ENCODE measurements at regions not wholly inside any gene's neighbourhood (a gene's known extent, or its start where the extent isn't known, plus 50 kb on each side); places are given as distances from the start of the nearest gene placed in this dataset.

DNA sequence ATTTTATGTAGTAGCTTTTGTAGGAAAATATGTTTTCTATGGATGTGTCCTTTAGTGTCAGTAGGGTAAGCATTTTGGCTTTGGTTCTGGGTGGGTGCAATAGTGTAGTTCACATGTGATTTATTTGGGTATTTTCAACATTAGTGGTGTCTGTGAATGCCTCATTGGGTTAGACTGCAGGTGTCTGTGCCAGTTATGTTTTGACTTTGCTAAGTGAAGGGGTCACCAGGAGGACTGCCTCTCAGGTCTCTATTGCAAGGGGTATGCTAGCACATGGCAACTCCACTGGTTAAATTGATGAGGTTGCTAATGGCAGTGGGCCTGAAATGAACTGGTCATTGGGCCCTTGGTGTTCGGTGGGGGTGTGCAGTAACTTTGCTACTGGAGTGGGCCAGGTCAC lies 467.1 kb downstream of the NAF1 start:
- Histone ChIP-seq H3K4me3 (ENCODE audit: low read depth in 2 of 2, low read length in 2 of 2) (no peak overlapping the region), H3K27ac (ENCODE audit: low read length) (no peak overlapping the region), H3K9me3 (ENCODE audit: control insufficient read depth, insufficient read depth, low read depth, low read length) (no peaks in the 10 kb centered on the region), H3K4me1 (ENCODE audit: control insufficient read depth, insufficient read depth, low read length) (no peaks in the 10 kb centered on the region), H3K27me3 (ENCODE audit: control insufficient read depth, insufficient read depth, low read length) (no peaks in the 10 kb centered on the region), H3K36me3 (ENCODE audit: control insufficient read depth, insufficient read depth, low read length) (no peaks in the 10 kb centered on the region)
- ATAC-seq (no peak), DNase-seq (ENCODE audit: low read depth, low spot score) (no peak)
- ChIA-PET POLR2A (no interaction called here), CTCF (no interaction called here)
- no peak for TF ChIP-seq TCF7L2 (IDR thresholded peaks at IDR 0.05; ENCODE audit: low read depth, low read length)
- TF ChIP-seq POLR2AphosphoS5 (IDR thresholded peaks at IDR 0.05; ENCODE audit: low read depth, low read length): no peak
- BruUV-seq (replicated peaks): no TSS peak
- intact Hi-C loops (cut with micrococcal nuclease; ENCODE audit: unreplicated experiment) (no loop called here), in situ Hi-C loops (cut with HindIII; ENCODE audit: low pct_unique_long_range_greater_than_20kb, low sequenced_read_pairs) (no loop called here)

DNA sequence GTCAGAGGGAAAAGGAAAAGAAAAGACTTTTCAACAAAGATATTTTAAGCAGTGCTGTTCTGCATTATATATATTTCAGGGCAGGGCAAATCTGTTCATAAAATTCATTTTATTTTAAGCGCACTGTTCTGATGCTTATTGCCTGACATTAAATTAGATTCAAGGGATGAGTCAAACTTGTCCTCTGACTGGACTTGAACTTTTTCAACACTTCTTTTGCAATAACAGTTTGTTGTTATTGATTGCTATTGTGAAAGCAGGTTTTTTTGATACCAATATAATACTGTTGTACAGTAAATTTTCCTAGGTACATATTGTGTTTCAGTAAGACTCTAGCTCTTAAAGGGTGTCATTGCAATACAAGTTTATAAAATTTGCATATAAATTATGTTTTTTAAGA lies 481.3 kb downstream of the NAF1 start:
- intact Hi-C loops (cut with micrococcal nuclease; ENCODE audit: unreplicated experiment) (no loop called here), in situ Hi-C loops (cut with HindIII; ENCODE audit: low pct_unique_long_range_greater_than_20kb, low sequenced_read_pairs) (no loop called here)
- POLR2A ChIA-PET: no interaction called here

DNA sequence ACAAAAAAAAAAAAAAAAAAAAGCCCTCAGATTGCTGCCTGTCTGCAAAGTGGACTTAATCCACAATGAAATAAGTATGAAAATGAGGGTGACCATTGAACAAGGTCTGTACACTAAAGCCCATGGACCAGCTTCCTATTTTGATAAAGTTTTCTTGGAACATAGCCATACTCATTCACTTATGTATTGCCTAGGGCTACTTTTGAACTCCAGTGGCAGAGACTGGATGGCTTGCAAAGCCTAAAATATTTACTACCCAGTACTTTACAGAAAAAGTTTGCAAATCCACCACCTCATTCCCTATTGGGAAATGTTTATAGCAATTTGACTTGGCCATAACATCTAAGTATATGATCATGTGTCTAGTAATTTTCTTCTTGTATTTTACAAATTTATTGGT lies 481.7 kb downstream of the NAF1 start:
- H3K27ac ChIP-seq (ENCODE audit: low read length): no peak overlapping the region
- no peaks in the 10 kb centered on the region for H3K4me1 ChIP-seq (ENCODE audit: control insufficient read depth, insufficient read depth, low read length)
- DNase-seq (ENCODE audit: low read depth, low spot score) (no peak), ATAC-seq (no peak)
- BruUV-seq (replicated peaks): no TSS peak
- no peak overlapping the region for H3K4me3 ChIP-seq (ENCODE audit: low read depth in 2 of 2, low read length in 2 of 2)
- TF ChIP-seq SIN3A (IDR thresholded peaks at IDR 0.05; ENCODE audit: borderline replicate concordance, insufficient read depth, low read depth, low read length) (no peak), POLR2AphosphoS5 (IDR thresholded peaks at IDR 0.05; ENCODE audit: low read depth, low read length) (no peak), TCF7L2 (IDR thresholded peaks at IDR 0.05; ENCODE audit: low read depth, low read length) (no peak)
- TF ChIP-seq, protein P1, sequence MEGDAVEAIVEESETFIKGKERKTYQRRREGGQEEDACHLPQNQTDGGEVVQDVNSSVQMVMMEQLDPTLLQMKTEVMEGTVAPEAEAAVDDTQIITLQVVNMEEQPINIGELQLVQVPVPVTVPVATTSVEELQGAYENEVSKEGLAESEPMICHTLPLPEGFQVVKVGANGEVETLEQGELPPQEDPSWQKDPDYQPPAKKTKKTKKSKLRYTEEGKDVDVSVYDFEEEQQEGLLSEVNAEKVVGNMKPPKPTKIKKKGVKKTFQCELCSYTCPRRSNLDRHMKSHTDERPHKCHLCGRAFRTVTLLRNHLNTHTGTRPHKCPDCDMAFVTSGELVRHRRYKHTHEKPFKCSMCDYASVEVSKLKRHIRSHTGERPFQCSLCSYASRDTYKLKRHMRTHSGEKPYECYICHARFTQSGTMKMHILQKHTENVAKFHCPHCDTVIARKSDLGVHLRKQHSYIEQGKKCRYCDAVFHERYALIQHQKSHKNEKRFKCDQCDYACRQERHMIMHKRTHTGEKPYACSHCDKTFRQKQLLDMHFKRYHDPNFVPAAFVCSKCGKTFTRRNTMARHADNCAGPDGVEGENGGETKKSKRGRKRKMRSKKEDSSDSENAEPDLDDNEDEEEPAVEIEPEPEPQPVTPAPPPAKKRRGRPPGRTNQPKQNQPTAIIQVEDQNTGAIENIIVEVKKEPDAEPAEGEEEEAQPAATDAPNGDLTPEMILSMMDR (IDR thresholded peaks at IDR 0.05): no peak
- TF ChIP-seq, protein P2, sequence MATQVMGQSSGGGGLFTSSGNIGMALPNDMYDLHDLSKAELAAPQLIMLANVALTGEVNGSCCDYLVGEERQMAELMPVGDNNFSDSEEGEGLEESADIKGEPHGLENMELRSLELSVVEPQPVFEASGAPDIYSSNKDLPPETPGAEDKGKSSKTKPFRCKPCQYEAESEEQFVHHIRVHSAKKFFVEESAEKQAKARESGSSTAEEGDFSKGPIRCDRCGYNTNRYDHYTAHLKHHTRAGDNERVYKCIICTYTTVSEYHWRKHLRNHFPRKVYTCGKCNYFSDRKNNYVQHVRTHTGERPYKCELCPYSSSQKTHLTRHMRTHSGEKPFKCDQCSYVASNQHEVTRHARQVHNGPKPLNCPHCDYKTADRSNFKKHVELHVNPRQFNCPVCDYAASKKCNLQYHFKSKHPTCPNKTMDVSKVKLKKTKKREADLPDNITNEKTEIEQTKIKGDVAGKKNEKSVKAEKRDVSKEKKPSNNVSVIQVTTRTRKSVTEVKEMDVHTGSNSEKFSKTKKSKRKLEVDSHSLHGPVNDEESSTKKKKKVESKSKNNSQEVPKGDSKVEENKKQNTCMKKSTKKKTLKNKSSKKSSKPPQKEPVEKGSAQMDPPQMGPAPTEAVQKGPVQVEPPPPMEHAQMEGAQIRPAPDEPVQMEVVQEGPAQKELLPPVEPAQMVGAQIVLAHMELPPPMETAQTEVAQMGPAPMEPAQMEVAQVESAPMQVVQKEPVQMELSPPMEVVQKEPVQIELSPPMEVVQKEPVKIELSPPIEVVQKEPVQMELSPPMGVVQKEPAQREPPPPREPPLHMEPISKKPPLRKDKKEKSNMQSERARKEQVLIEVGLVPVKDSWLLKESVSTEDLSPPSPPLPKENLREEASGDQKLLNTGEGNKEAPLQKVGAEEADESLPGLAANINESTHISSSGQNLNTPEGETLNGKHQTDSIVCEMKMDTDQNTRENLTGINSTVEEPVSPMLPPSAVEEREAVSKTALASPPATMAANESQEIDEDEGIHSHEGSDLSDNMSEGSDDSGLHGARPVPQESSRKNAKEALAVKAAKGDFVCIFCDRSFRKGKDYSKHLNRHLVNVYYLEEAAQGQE (IDR thresholded peaks at IDR 0.05; ENCODE audit: insufficient read depth in 1 of 2, low read depth in 2 of 2, low read length in 1 of 2): no peak
- no peaks in the 10 kb centered on the region for H3K36me3 ChIP-seq (ENCODE audit: control insufficient read depth, insufficient read depth, low read length)
- intact Hi-C loops (cut with micrococcal nuclease; ENCODE audit: unreplicated experiment) (no loop called here), in situ Hi-C loops (cut with HindIII; ENCODE audit: low pct_unique_long_range_greater_than_20kb, low sequenced_read_pairs) (no loop called here)
- ChIA-PET CTCF (no interaction called here), POLR2A (no interaction called here)
- no peaks in the 10 kb centered on the region for H3K27me3 ChIP-seq (ENCODE audit: control insufficient read depth, insufficient read depth, low read length)
- H3K9me3 ChIP-seq (ENCODE audit: control insufficient read depth, insufficient read depth, low read depth, low read length): no peaks in the 10 kb centered on the region

More for the DNA sequence above, 481.3 kb downstream of the NAF1 start:
- DNase-seq (ENCODE audit: low read depth, low spot score) (no peak), ATAC-seq (no peak)
- no peaks in the 10 kb centered on the region for H3K9me3 ChIP-seq (ENCODE audit: control insufficient read depth, insufficient read depth, low read depth, low read length)
- H3K27ac ChIP-seq (ENCODE audit: low read length): no peak overlapping the region
- no TSS peak for BruUV-seq (replicated peaks)
- H3K27me3 ChIP-seq (ENCODE audit: control insufficient read depth, insufficient read depth, low read length): no peaks in the 10 kb centered on the region
- H3K4me1 ChIP-seq (ENCODE audit: control insufficient read depth, insufficient read depth, low read length): no peaks in the 10 kb centered on the region
- CTCF ChIA-PET: no interaction called here
- H3K36me3 ChIP-seq (ENCODE audit: control insufficient read depth, insufficient read depth, low read length): no peaks in the 10 kb centered on the region
- TF ChIP-seq, protein P1 (IDR thresholded peaks at IDR 0.05): no peak
- TF ChIP-seq SIN3A (IDR thresholded peaks at IDR 0.05; ENCODE audit: borderline replicate concordance, insufficient read depth, low read depth, low read length) (no peak), TCF7L2 (IDR thresholded peaks at IDR 0.05; ENCODE audit: low read depth, low read length) (no peak), POLR2AphosphoS5 (IDR thresholded peaks at IDR 0.05; ENCODE audit: low read depth, low read length) (no peak)
- TF ChIP-seq, protein P2 (IDR thresholded peaks at IDR 0.05; ENCODE audit: insufficient read depth in 1 of 2, low read depth in 2 of 2, low read length in 1 of 2): no peak
- no peak overlapping the region for H3K4me3 ChIP-seq (ENCODE audit: low read depth in 2 of 2, low read length in 2 of 2)

Data from Panc1 (cell line).